RWPE2 (cell line): ENCODE measurements at regions not wholly inside any gene's neighbourhood (a gene's known extent, or its start where the extent isn't known, plus 50 kb on each side); places are given as distances from the start of the nearest gene placed in this dataset.

Experiments
- ATAC-seq: fragments of 200-7000 bp; cut with Tn5 transposase; 3 replicates; pipeline ENCODE4 v1.9.1; 2021; ENCODE audit warnings: low read depth
- DNase-seq: peaks from one replicate; pipeline ENCODE4 v3.0.0-alpha.2; 2020; ENCODE audit warnings: low spot score
- H3K27ac ChIP-seq: fragments of 450-650 bp; 2 replicates; pipeline ENCODE4 v1.5.1; 2017; ENCODE audit warnings: mild to moderate bottlenecking; ENCODE audit not compliant: poor library complexity, severe bottlenecking
- H3K27me3 ChIP-seq: fragments of 250-450 bp; sonication (Bioruptor Pico); 2 replicates; pipeline ENCODE4 v1.5.1; 2021; ENCODE audit warnings: mild to moderate bottlenecking, moderate library complexity; ENCODE audit not compliant: insufficient read depth, poor library complexity, severe bottlenecking
- H3K36me3 ChIP-seq: fragments of 250-450 bp; sonication (Bioruptor Pico); 2 replicates; pipeline ENCODE4 v1.5.1; 2020; ENCODE audit warnings: low read depth, mild to moderate bottlenecking, moderate library complexity
- H3K4me1 ChIP-seq: fragments of 250-450 bp; sonication (Bioruptor Pico); 2 replicates; pipeline ENCODE4 v1.5.1; 2021; ENCODE audit warnings: mild to moderate bottlenecking, moderate library complexity; ENCODE audit not compliant: insufficient read depth, poor library complexity, severe bottlenecking
- H3K4me3 ChIP-seq: fragments of 250-450 bp; sonication (Bioruptor Pico); 2 replicates; pipeline ENCODE4 v1.5.1; 2021; ENCODE audit warnings: mild to moderate bottlenecking, moderate library complexity; ENCODE audit not compliant: severe bottlenecking
- H3K9me3 ChIP-seq: fragments of 250-450 bp; sonication (Bioruptor Pico); 2 replicates; pipeline ENCODE4 v1.5.1; 2021; ENCODE audit warnings: mild to moderate bottlenecking, moderate library complexity; ENCODE audit not compliant: severe bottlenecking
- CTCF ChIP-seq: fragments of 450-650 bp; IDR thresholded peaks from one replicate; pipeline ENCODE4 v1.5.1; 2017; ENCODE audit warnings: mild to moderate bottlenecking, moderate library complexity; ENCODE audit not compliant: poor library complexity, severe bottlenecking

GRCh38 chr16:9508328-9508936, 417.0 kb downstream of the HAPSTR1 start:
- TF ChIP-seq CTCF: no peak
- no peaks in the 10 kb centered on the region for H3K36me3 ChIP-seq
- H3K4me1 ChIP-seq: no peaks in the 10 kb centered on the region
- H3K27me3 ChIP-seq: no peaks in the 10 kb centered on the region
- H3K9me3 ChIP-seq: no peaks in the 10 kb centered on the region
- DNase-seq (no peak), ATAC-seq (no peak)
- no peak overlapping the region for H3K4me3 ChIP-seq
- no peak overlapping the region for H3K27ac ChIP-seq

DNA sequence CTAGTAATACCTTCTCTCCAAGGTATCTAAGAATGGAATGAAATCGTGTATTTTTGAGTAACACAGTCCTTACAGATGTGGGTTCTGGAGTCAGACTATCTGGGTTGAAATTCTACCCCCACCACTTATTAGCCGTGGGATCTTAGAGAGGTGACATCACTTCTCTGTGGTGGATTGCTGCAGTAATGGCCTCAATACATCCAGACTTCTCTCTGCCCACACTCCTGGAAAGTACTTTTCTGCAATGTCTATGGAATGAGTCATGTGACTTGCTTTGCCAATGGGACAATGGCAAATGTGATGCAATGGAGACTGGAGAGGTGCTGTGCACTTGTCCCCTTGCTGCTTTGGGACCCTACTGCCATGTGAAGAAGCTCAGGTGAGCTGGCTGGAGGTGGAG, 418.2 kb downstream of the HAPSTR1 start:
- TF ChIP-seq CTCF: no peak
- no peaks in the 10 kb centered on the region for H3K27me3 ChIP-seq
- H3K27ac ChIP-seq: no peak overlapping the region
- no peaks in the 10 kb centered on the region for H3K9me3 ChIP-seq
- no peak overlapping the region for H3K4me3 ChIP-seq
- ATAC-seq: no peak
- no peaks in the 10 kb centered on the region for H3K4me1 ChIP-seq
- no peaks in the 10 kb centered on the region for H3K36me3 ChIP-seq
- DNase-seq: no peak

- DNase-seq: no peak
Observed at GRCh38 chr16:9511389-9511788, 419.9 kb downstream of the HAPSTR1 start.

GRCh38 chr16:9516444-9516843, 425.0 kb downstream of the HAPSTR1 start:
- Histone ChIP-seq H3K27me3 (no peaks in the 10 kb centered on the region), H3K9me3 (no peaks in the 10 kb centered on the region), H3K36me3 (no peaks in the 10 kb centered on the region), H3K27ac (no peak overlapping the region), H3K4me1 (no peaks in the 10 kb centered on the region), H3K4me3 (no peak overlapping the region)
- DNase-seq: no peak
- ATAC-seq: no peak
- TF ChIP-seq CTCF: no peak

More at GRCh38 chr16:9511389-9511788, 419.9 kb downstream of the HAPSTR1 start:
- Histone ChIP-seq H3K4me1 (no peaks in the 10 kb centered on the region), H3K27me3 (no peaks in the 10 kb centered on the region), H3K36me3 (no peaks in the 10 kb centered on the region), H3K9me3 (no peaks in the 10 kb centered on the region), H3K27ac (no peak overlapping the region), H3K4me3 (no peak overlapping the region)
- no peak for TF ChIP-seq CTCF
- ATAC-seq: no peak

DNA sequence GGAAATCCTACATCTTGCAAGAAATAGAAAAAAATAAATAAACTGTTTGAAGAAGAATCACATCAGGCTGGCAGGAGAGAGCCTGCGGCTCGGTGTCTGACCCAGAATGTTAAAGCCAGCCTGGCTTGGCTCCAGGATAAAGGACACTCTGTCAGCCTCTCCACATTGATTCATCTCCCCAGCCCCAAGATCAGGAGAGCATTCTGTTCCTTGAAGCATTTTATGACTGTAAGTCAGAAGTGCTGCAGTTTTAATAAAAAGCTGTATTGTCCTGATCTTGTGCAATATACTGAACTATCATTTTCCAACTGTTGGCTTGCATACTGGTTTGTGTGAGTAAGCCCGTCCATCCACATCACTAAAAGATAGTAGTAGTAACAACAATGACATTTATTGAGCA, 426.6 kb downstream of the HAPSTR1 start:
- no peak for DNase-seq
- ATAC-seq: 0 out of 3 replicates have a peak, but pooled peaks have one; percentile 12
- TF ChIP-seq CTCF: no peak

More for the DNA sequence above, 426.6 kb downstream of the HAPSTR1 start:
- Histone ChIP-seq H3K9me3 (no peaks in the 10 kb centered on the region), H3K27me3 (no peaks in the 10 kb centered on the region), H3K4me3 (no peak overlapping the region), H3K4me1 (no peaks in the 10 kb centered on the region), H3K36me3 (no peaks in the 10 kb centered on the region), H3K27ac (peak overlapping the region; percentile 26)
